HG02943 (cell line): ENCODE measurements at regions not wholly inside any gene's neighbourhood (a gene's known extent, or its start where the extent isn't known, plus 50 kb on each side); places are given as distances from the start of the nearest gene placed in this dataset.
"Not testable (repeated sequence)": the region's sequence is repeated elsewhere in the genome, so short reads cannot be mapped to it uniquely, and the experiment has no call there.

Experiments used
- ATAC-seq: cut with Tn5 transposase; IDR thresholded peaks from one replicate; pipeline ENCODE4 v1.9.1; 2021; ENCODE audit warnings: mild to moderate bottlenecking, low read depth, moderate library complexity; ENCODE audit not compliant: unreplicated experiment

GRCh38 chr3:152656214-152656971, 178.5 kb upstream of the P2RY1 start:
- ATAC-seq: no peak

- no peak for ATAC-seq
These were observed 178.0 kb upstream of the P2RY1 start for GRCh38 chr3:152656972-152657355.

- ATAC-seq: no peak
These were observed 175.8 kb upstream of the P2RY1 start for GRCh38 chr3:152658977-152659720.

GRCh38 chr3:152662157-152662556, 172.8 kb upstream of the P2RY1 start:
- ATAC-seq: no peak

GRCh38 chr3:152664766-152665165, 170.2 kb upstream of the P2RY1 start:
- ATAC-seq: no peak

- ATAC-seq: no peak
These were observed 167.7 kb upstream of the P2RY1 start for GRCh38 chr3:152667267-152667666.

GRCh38 chr3:152669560-152669959, 165.4 kb upstream of the P2RY1 start:
- ATAC-seq: no peak

- no peak for ATAC-seq
These were observed 163.2 kb upstream of the P2RY1 start for GRCh38 chr3:152671446-152672319.

- no peak for ATAC-seq
These were observed 162.6 kb upstream of the P2RY1 start for GRCh38 chr3:152672320-152672649.

GRCh38 chr3:152676810-152677379, 158.0 kb upstream of the P2RY1 start:
- ATAC-seq: no peak

- no peak for ATAC-seq
These were observed 157.4 kb upstream of the P2RY1 start for GRCh38 chr3:152677491-152677890.

- no peak for ATAC-seq
These were observed 152.5 kb upstream of the P2RY1 start for GRCh38 chr3:152682477-152682876.

GRCh38 chr3:152683521-152683999, 151.4 kb upstream of the P2RY1 start:
- ATAC-seq: no peak

GRCh38 chr3:152684279-152684678, 150.7 kb upstream of the P2RY1 start:
- no peak for ATAC-seq

- no peak for ATAC-seq
These were observed 146.6 kb upstream of the P2RY1 start for GRCh38 chr3:152688313-152688712.

- ATAC-seq: not testable (repeated sequence)
These were observed 142.6 kb upstream of the P2RY1 start for GRCh38 chr3:152692326-152692725.

GRCh38 chr3:152693521-152694250, 141.2 kb upstream of the P2RY1 start:
- not testable (repeated sequence) for ATAC-seq

- no peak for ATAC-seq
These were observed 139.1 kb upstream of the P2RY1 start for GRCh38 chr3:152695840-152696239.

- ATAC-seq: no peak
These were observed 138.0 kb upstream of the P2RY1 start for GRCh38 chr3:152696962-152697361.
